SU-DHL-6 (cell line): ENCODE measurements at regions not wholly inside any gene's neighbourhood (a gene's known extent, or its start where the extent isn't known, plus 50 kb on each side); places are given as distances from the start of the nearest gene placed in this dataset.

Source experiments
- H2AFZ ChIP-seq: fragments of 200-600 bp; sonication (generic); 2 replicates; pipeline ENCODE4 v1.6.1; 2014; ENCODE audit warnings: low read depth, mild to moderate bottlenecking, moderate library complexity, mixed read lengths, antibody characterized with exemption, low read length; ENCODE audit not compliant: severe bottlenecking
- H3F3A ChIP-seq: fragments of 200-600 bp; shearing (Covaris generic); 2 replicates; pipeline ENCODE4 v1.6.0; 2016; ENCODE audit warnings: antibody characterized with exemption, mild to moderate bottlenecking; ENCODE audit not compliant: insufficient read depth
- H3K27ac ChIP-seq: fragments of 200-600 bp; sonication (generic); 2 replicates; pipeline ENCODE4 v1.5.1; 2016; ENCODE audit warnings: low read depth, mild to moderate bottlenecking, low read length, moderate library complexity, mixed read lengths
- H3K27me3 ChIP-seq: fragments of 200-600 bp; sonication (generic), shearing (Covaris generic); 2 replicates; pipeline ENCODE4 v1.6.0; 2014; ENCODE audit warnings: mild to moderate bottlenecking, low read length
- H3K36me3 ChIP-seq: fragments of 200-600 bp; sonication (generic); 2 replicates; pipeline ENCODE4 v1.6.1; 2014; ENCODE audit warnings: mild to moderate bottlenecking, low read length, mixed read lengths
- H3K4me2 ChIP-seq: fragments of 300-600, 200-600 bp; shearing (Covaris generic), sonication (generic); 2 replicates; pipeline ENCODE4 v1.6.0; 2014; ENCODE audit warnings: low read length, low read depth, mild to moderate bottlenecking; ENCODE audit not compliant: poor library complexity, severe bottlenecking
- H3K4me3 ChIP-seq: fragments of 200-600 bp; sonication (generic); 2 replicates; pipeline ENCODE4 v1.5.1; 2014; ENCODE audit warnings: antibody characterized with exemption, low read length, mild to moderate bottlenecking, mixed read lengths; ENCODE audit not compliant: insufficient read depth, poor library complexity, severe bottlenecking
- H3K79me2 ChIP-seq: fragments of 200-600 bp; sonication (generic); 2 replicates; pipeline ENCODE4 v1.6.1; 2014; ENCODE audit warnings: mild to moderate bottlenecking, low read length, moderate library complexity; ENCODE audit not compliant: insufficient read depth
- H3K9ac ChIP-seq: fragments of 200-600 bp; sonication (generic); 2 replicates; pipeline ENCODE4 v1.7.0; 2014; ENCODE audit warnings: mild to moderate bottlenecking, low read length
- H3K9me2 ChIP-seq: fragments of 200-600 bp; sonication (generic); replicated peaks from 2 replicates; pipeline ENCODE4 v1.6.1; 2014; ENCODE audit warnings: low read length; ENCODE audit not compliant: insufficient read depth
- H3K9me3 ChIP-seq: fragments of 200-600 bp; sonication (generic); 2 replicates; pipeline ENCODE4 v1.6.1; 2014; ENCODE audit warnings: low read length, mixed read lengths; ENCODE audit not compliant: insufficient read depth
- H4K20me1 ChIP-seq: fragments of 200-600 bp; sonication (generic); 2 replicates; pipeline ENCODE4 v1.6.1; 2014; ENCODE audit warnings: low read depth, mild to moderate bottlenecking, antibody characterized with exemption, low read length, moderate library complexity, mixed read lengths
- EZH2phosphoT487 ChIP-seq: fragments of 200-600 bp; sonication (generic), shearing (Covaris generic); conservative IDR thresholded peaks from 2 replicates; pipeline ENCODE4 v1.6.1; 2018; ENCODE audit warnings: mild to moderate bottlenecking, antibody characterized with exemption, low read length, moderate library complexity, mixed read lengths
- TF ChIP-seq, protein P1 (sequence below): fragments of 200-600 bp; sonication (generic); IDR thresholded peaks from one replicate; pipeline ENCODE4 v1.5.1; 2017; ENCODE audit warnings: antibody characterized with exemption, mild to moderate bottlenecking, low read length, moderate library complexity; ENCODE audit not compliant: insufficient read depth, poor library complexity, severe bottlenecking

DNA sequence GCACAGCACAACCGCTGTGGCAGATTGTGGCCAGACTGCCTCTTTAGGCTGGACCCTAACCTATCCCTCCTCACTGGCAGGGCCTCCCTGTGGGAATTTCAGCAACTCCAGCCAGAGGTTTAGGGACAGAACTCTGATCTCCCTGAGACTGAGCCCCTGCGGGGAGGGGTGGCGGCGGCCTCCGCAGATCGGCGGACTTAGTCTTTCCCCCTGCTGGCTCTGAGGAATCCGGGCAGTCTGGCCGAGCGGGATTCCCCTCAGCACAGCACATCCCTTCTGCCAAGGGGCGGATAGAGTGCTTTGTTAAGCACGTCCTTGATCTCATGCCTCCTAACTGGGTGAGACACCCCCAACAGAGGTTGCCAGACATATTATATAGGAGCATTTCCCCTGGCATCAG is 224.2 kb upstream of the NPY start:
- Histone ChIP-seq H4K20me1 (no peaks in the 10 kb centered on the region), H3K4me2 (no peak overlapping the region), H3K79me2 (no peaks in the 10 kb centered on the region), H3K9me2 (no peaks in the 10 kb centered on the region), H3K27ac (no peak overlapping the region), H3F3A (no peaks in the 10 kb centered on the region), H3K9me3 (no peaks in the 10 kb centered on the region), H3K27me3 (no peaks in the 10 kb centered on the region), H3K36me3 (no peaks in the 10 kb centered on the region), H2AFZ (no peak overlapping the region), H3K9ac (no peak overlapping the region), H3K4me3 (no peak overlapping the region)
- TF ChIP-seq EZH2phosphoT487: no peak
- TF ChIP-seq, protein P1, sequence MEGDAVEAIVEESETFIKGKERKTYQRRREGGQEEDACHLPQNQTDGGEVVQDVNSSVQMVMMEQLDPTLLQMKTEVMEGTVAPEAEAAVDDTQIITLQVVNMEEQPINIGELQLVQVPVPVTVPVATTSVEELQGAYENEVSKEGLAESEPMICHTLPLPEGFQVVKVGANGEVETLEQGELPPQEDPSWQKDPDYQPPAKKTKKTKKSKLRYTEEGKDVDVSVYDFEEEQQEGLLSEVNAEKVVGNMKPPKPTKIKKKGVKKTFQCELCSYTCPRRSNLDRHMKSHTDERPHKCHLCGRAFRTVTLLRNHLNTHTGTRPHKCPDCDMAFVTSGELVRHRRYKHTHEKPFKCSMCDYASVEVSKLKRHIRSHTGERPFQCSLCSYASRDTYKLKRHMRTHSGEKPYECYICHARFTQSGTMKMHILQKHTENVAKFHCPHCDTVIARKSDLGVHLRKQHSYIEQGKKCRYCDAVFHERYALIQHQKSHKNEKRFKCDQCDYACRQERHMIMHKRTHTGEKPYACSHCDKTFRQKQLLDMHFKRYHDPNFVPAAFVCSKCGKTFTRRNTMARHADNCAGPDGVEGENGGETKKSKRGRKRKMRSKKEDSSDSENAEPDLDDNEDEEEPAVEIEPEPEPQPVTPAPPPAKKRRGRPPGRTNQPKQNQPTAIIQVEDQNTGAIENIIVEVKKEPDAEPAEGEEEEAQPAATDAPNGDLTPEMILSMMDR: no peak

DNA sequence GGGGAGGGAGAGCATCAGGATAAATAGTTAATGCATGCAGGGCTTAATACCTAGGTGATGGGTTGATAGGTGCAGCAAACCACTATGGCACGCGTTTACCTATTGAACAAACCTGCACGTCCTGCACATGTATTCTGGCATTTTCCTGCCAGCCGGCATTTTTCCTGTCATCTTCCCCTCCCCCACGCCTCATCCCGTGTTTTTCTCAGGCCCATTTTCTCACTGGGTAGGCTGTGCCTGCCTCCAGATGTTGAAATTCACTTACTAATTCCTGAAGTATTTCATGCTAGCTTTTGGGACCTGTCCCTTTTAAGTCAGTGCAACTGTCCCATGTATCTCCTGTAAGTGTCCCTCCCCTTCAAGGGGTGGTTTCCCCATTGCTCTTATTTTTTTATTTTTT is 220.3 kb upstream of the NPY start:
- H3K36me3 ChIP-seq: no peaks in the 10 kb centered on the region
- no peaks in the 10 kb centered on the region for H3K79me2 ChIP-seq
- no peak overlapping the region for H3K4me3 ChIP-seq
- no peak overlapping the region for H3K27ac ChIP-seq
- no peak overlapping the region for H2AFZ ChIP-seq
- no peaks in the 10 kb centered on the region for H3K9me3 ChIP-seq
- H3K9ac ChIP-seq: no peak overlapping the region
- no peak for TF ChIP-seq EZH2phosphoT487
- no peak overlapping the region for H3K4me2 ChIP-seq
- no peaks in the 10 kb centered on the region for H4K20me1 ChIP-seq
- no peaks in the 10 kb centered on the region for H3K27me3 ChIP-seq
- H3F3A ChIP-seq: no peaks in the 10 kb centered on the region
- no peaks in the 10 kb centered on the region for H3K9me2 ChIP-seq

DNA sequence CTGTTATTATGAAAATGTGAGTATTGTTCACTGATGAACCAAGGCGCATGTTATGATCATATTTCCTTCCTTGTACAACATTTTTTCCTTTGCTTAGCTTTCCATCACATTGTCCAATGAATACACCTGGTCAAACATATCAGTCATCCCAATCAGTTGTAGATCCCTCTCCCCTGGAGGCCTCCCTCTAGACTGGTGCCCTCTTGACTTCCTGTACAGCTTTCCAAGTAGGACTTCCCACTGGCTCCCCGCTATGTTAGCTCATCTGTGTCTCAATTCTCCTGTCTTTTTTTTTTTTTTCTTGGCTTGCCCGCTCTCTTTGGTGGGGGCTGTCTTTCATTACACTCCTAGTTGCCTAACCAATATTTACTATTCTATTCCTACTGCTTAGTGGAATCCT is 214.2 kb upstream of the NPY start:
- Histone ChIP-seq H3K9ac (no peak overlapping the region), H3K4me2 (no peak overlapping the region)
- TF ChIP-seq, protein P1: no peak
- no peak for TF ChIP-seq EZH2phosphoT487

DNA sequence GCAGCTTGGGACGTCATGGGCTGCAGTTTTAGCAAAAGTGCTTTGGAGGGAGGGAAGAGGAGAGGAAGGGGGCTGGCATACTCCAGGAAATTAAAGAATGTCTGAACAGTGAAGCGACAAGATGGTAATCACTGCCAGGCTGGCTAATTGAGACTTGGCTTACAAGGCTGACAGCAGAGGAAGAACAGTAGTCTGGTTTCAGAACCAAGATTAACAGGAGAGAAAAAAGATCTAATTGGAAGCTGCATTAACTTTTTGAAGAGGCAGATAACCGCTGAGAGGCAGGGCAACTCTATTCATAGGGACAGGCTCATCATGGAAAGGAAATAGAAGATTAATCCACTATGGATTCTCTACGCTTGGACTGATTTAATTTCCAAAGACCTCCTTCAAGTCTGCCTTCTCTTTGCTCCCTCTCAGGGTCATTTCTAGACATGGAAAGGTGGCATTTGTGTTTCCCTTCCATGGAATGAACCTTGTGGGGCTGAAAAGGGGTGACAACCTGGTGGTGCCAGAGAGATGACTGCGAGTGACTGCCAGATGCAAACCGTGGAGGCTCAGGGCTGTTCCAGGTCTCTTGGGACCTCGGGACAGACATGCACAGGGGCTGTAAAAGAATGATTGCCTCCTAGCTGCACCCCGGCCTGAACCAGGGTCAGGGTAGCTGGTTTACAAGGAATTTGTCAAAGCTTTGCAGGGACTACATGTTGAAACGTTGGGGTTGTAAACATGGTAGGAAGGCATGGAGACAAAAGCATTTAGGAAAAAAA is 210.2 kb upstream of the NPY start:
- H3K27me3 ChIP-seq: no peaks in the 10 kb centered on the region; the same call in 1 of the 2 replicates
- no peaks in the 10 kb centered on the region for H3K79me2 ChIP-seq
- H2AFZ ChIP-seq: no peak overlapping the region
- H3K27ac ChIP-seq: no peak overlapping the region
- no peaks in the 10 kb centered on the region for H4K20me1 ChIP-seq
- TF ChIP-seq EZH2phosphoT487: no peak
- TF ChIP-seq, protein P1: no peak
- no peak overlapping the region for H3K4me2 ChIP-seq
- H3K4me3 ChIP-seq: no peak overlapping the region
- H3K9me3 ChIP-seq: no peaks in the 10 kb centered on the region
- no peak overlapping the region for H3K9ac ChIP-seq
- no peaks in the 10 kb centered on the region for H3K9me2 ChIP-seq
- H3F3A ChIP-seq: no peaks in the 10 kb centered on the region
- H3K36me3 ChIP-seq: no peaks in the 10 kb centered on the region

More for the DNA sequence above, 214.2 kb upstream of the NPY start:
- no peak overlapping the region for H3K27ac ChIP-seq
- no peaks in the 10 kb centered on the region for H4K20me1 ChIP-seq
- H3K27me3 ChIP-seq: no peaks in the 10 kb centered on the region
- no peaks in the 10 kb centered on the region for H3K9me2 ChIP-seq
- H3K4me3 ChIP-seq: no peak overlapping the region
- no peaks in the 10 kb centered on the region for H3K36me3 ChIP-seq
- no peaks in the 10 kb centered on the region for H3F3A ChIP-seq
- no peaks in the 10 kb centered on the region for H3K9me3 ChIP-seq
- no peaks in the 10 kb centered on the region for H3K79me2 ChIP-seq
- no peak overlapping the region for H2AFZ ChIP-seq
